Endothelial cell of umbilical vein (primary cell): ENCODE measurements at regions not wholly inside any gene's neighbourhood (a gene's known extent, or its start where the extent isn't known, plus 50 kb on each side); places are given as distances from the start of the nearest gene placed in this dataset.

Experiments used
- BruUV-seq: library from RNA; stranded (reverse); fragments of 400-500 nt; replicated peaks from 2 replicates; lab custom pipeline; 2021; lab: Mats Ljungman, UMichigan
- CTCF ChIA-PET: fragments of 300-600, 350-600 bp; sonication (Branson Sonifier 250); formaldehyde crosslinking; loops from one replicate; lab custom pipeline; 2021; ENCODE audit warnings: antibody characterized with exemption, inconsistent platforms; lab: Charles Lee
- POLR2A ChIA-PET: fragments of 300-600, 350-600 bp; sonication (Branson Sonifier 250); formaldehyde crosslinking; loops from one replicate; lab custom pipeline; 2021; ENCODE audit warnings: antibody characterized with exemption, inconsistent platforms; lab: Charles Lee
- DNase-seq: peaks from one replicate; pipeline ENCODE4 v3.0.0-alpha.2; 2011; ENCODE audit warnings: low read depth, low spot score
- FAIRE-seq: peaks from 2 replicates; lab custom pipeline; 2011; peaks lifted over from hg19 to GRCh38; lab: Jason Lieb, UNC
- H2AFZ ChIP-seq: 2 replicates; pipeline ENCODE4 v1.6.0; 2012; ENCODE audit warnings: low read depth, low read length, control low read depth, inconsistent platforms
- H3K27ac ChIP-seq: 2 replicates; pipeline ENCODE4 v1.5.1; 2011; ENCODE audit warnings: low read depth, mild to moderate bottlenecking, control low read depth, low read length, moderate library complexity; ENCODE audit not compliant: insufficient read depth
- H3K27me3 ChIP-seq, 2 experiments: 2 replicates each; pipeline versions ENCODE4 v1.6.0 to v1.6.1; 2011; ENCODE audit warnings: low read length in 2 of 2, mixed read lengths in 1 of 2; ENCODE audit not compliant: control insufficient read depth in 2 of 2, insufficient read depth in 2 of 2
- H3K36me3 ChIP-seq, 2 experiments: 2 replicates in 1 of 2; 3 replicates in 1 of 2; pipeline ENCODE4 v1.5.1; 2011; ENCODE audit warnings: low read length in 2 of 2, mild to moderate bottlenecking in 1 of 2, moderate library complexity in 1 of 2; ENCODE audit not compliant: control insufficient read depth in 2 of 2, insufficient read depth in 2 of 2; ENCODE audit errors: extremely low read depth in 1 of 2
- H3K4me1 ChIP-seq: 3 replicates; pipeline ENCODE4 v1.5.1; 2011; ENCODE audit warnings: mild to moderate bottlenecking, low read length; ENCODE audit not compliant: control insufficient read depth, insufficient read depth; ENCODE audit errors: extremely low read depth
- H3K4me2 ChIP-seq: 2 replicates; pipeline ENCODE4 v1.6.1; 2011; ENCODE audit warnings: low read length, control low read depth, mixed read lengths; ENCODE audit not compliant: insufficient read depth
- H3K4me3 ChIP-seq, 3 experiments: fragments of 200-600 bp in 1 of 3; sonication (generic), shearing (Covaris generic) in 1 of 3; replicated peaks in 1 of 3; 2 replicates each; pipeline ENCODE4 v1.5.1; 2011 to 2016; ENCODE audit warnings: control low read depth in 3 of 3, low read length in 3 of 3, mild to moderate bottlenecking in 2 of 3, inconsistent platforms in 1 of 3, low read depth in 1 of 3, moderate library complexity in 1 of 3; ENCODE audit not compliant: insufficient read depth in 1 of 3
- H3K79me2 ChIP-seq: 2 replicates; pipeline ENCODE4 v1.6.0; 2012; ENCODE audit warnings: low read length, inconsistent platforms; ENCODE audit not compliant: control insufficient read depth, insufficient read depth
- H3K9ac ChIP-seq: replicated peaks from 2 replicates; pipeline ENCODE3; 2011; ENCODE audit warnings: low read length, control low read depth; ENCODE audit not compliant: insufficient read depth; ENCODE audit errors: extremely low read depth
- H3K9me1 ChIP-seq: replicated peaks from 3 replicates; pipeline ENCODE4 v1.6.0; 2011; ENCODE audit warnings: mild to moderate bottlenecking, low read length; ENCODE audit not compliant: control insufficient read depth, insufficient read depth; ENCODE audit errors: extremely low read depth
- H3K9me3 ChIP-seq: replicated peaks from 2 replicates; pipeline ENCODE4 v1.5.1; 2012; ENCODE audit warnings: low read length, inconsistent platforms; ENCODE audit not compliant: control insufficient read depth, insufficient read depth
- H4K20me1 ChIP-seq: replicated peaks from 2 replicates; pipeline ENCODE3; 2011; ENCODE audit warnings: mild to moderate bottlenecking, low read length; ENCODE audit not compliant: control insufficient read depth, insufficient read depth; ENCODE audit errors: extremely low read depth
- CTCF ChIP-seq, 2 donors: IDR thresholded peaks; 1 replicate in 1 of 2; 2 replicates in 1 of 2; pipeline ENCODE4 v1.5.1; 2011; ENCODE audit warnings: low read length in 2 of 2, mild to moderate bottlenecking in 2 of 2, moderate library complexity in 2 of 2, control low read depth in 1 of 2, inconsistent platforms in 1 of 2, low read depth in 1 of 2; ENCODE audit not compliant: insufficient read depth in 1 of 2; ENCODE audit errors: extremely low read depth in 1 of 2
- EZH2 ChIP-seq: IDR thresholded peaks from 2 replicates; pipeline ENCODE4 v1.6.1; 2012; ENCODE audit warnings: borderline replicate concordance, low read depth, mild to moderate bottlenecking, moderate library complexity, low read length, inconsistent platforms; ENCODE audit not compliant: severe bottlenecking
- FOS ChIP-seq: IDR thresholded peaks from 2 replicates; pipeline ENCODE4 v1.6.1; 2011; ENCODE audit warnings: mild to moderate bottlenecking, low read length, moderate library complexity, borderline replicate concordance; ENCODE audit not compliant: insufficient read depth
- GATA2 ChIP-seq: IDR thresholded peaks from 2 replicates; pipeline ENCODE4 v1.7.0; 2011; ENCODE audit warnings: low read depth, mild to moderate bottlenecking, moderate library complexity, mixed read lengths, low read length; ENCODE audit not compliant: insufficient read length, insufficient read depth
- JUN ChIP-seq: IDR thresholded peaks from 2 replicates; pipeline ENCODE4 v1.6.1; 2011; ENCODE audit warnings: borderline replicate concordance, low read depth; ENCODE audit not compliant: insufficient read length, insufficient read depth
- MAX ChIP-seq: IDR thresholded peaks from 2 replicates; pipeline ENCODE4 v1.6.1; 2011; ENCODE audit not compliant: insufficient read depth, insufficient read length
- MYC ChIP-seq: IDR thresholded peaks from one replicate; pipeline ENCODE4 v1.6.1; 2011; ENCODE audit warnings: mild to moderate bottlenecking, low read depth, low read length
- POLR2A ChIP-seq: IDR thresholded peaks from 2 replicates; pipeline ENCODE4 v1.6.1; 2012; ENCODE audit warnings: low read depth, mild to moderate bottlenecking, control low read depth, low read length
- POLR2AphosphoS5 ChIP-seq: IDR thresholded peaks from 2 replicates; pipeline ENCODE4 v1.6.1; 2012; ENCODE audit warnings: low read depth, mild to moderate bottlenecking, control low read depth, low read length, moderate library complexity; ENCODE audit not compliant: insufficient read depth
- dilution Hi-C: fragments of 300-500 bp; cut with MboI; formaldehyde crosslinking; loops from one replicate; pipeline ENCODE4 v1.15.0; 2019; ENCODE audit warnings: low sequenced_read_pairs; ENCODE audit not compliant: extremely low pct_ligation_motif_present
- intact Hi-C: fragments of 100-400 bp; cut with micrococcal nuclease; formaldehyde crosslinking; loops from one replicate; pipeline ENCODE4 v1.10.0; 2022

GRCh38 chr2:107697385-107697784 is 129.3 kb upstream of the RGPD4 start:
- H3K4me2 ChIP-seq: no peak overlapping the region
- dilution Hi-C loops: no loop called here
- POLR2A ChIA-PET: no interaction called here
- no TSS peak for BruUV-seq
- FAIRE-seq (no peak), DNase-seq (no peak)
- no peaks in the 10 kb centered on the region for H3K36me3 ChIP-seq
- H4K20me1 ChIP-seq: no peaks in the 10 kb centered on the region
- intact Hi-C loops: no loop called here
- H3K4me1 ChIP-seq: no peaks in the 10 kb centered on the region
- H3K9me1 ChIP-seq: no peaks in the 10 kb centered on the region
- no peak overlapping the region for H3K4me3 ChIP-seq
- peaks cover 7% of the 10 kb centered on the region for H3K9me3 ChIP-seq
- TF ChIP-seq CTCF (IDR thresholded peaks at IDR 0.05; ENCODE audit: extremely low read depth in 1 of 2, insufficient read depth in 1 of 2, low read depth in 1 of 2, low read length in 2 of 2): no peak
- no peak overlapping the region for H2AFZ ChIP-seq
- no peak overlapping the region for H3K27ac ChIP-seq
- no peak overlapping the region for H3K9ac ChIP-seq
- no peaks in the 10 kb centered on the region for H3K79me2 ChIP-seq
- H3K27me3 ChIP-seq: no peaks in the 10 kb centered on the region
- CTCF ChIA-PET: no interaction called here

- dilution Hi-C loops: no loop called here
- no peaks in the 10 kb centered on the region for H4K20me1 ChIP-seq
- no peaks in the 10 kb centered on the region for H3K9me1 ChIP-seq
- H3K4me2 ChIP-seq: no peak overlapping the region
- no peaks in the 10 kb centered on the region for H3K4me1 ChIP-seq
- POLR2A ChIA-PET: no interaction called here
- no peak overlapping the region for H2AFZ ChIP-seq
- peaks cover 7% of the 10 kb centered on the region for H3K9me3 ChIP-seq
- no peaks in the 10 kb centered on the region for H3K36me3 ChIP-seq
- H3K79me2 ChIP-seq: no peaks in the 10 kb centered on the region
- BruUV-seq: no TSS peak
- CTCF ChIA-PET: no interaction called here
- H3K9ac ChIP-seq: no peak overlapping the region
- FAIRE-seq (no peak), DNase-seq (no peak)
- intact Hi-C loops: no loop called here
- TF ChIP-seq JUN (no peak), POLR2AphosphoS5 (no peak), MYC (no peak), POLR2A (no peak), EZH2 (no peak), GATA2 (no peak), CTCF (IDR thresholded peaks at IDR 0.05; ENCODE audit: extremely low read depth in 1 of 2, insufficient read depth in 1 of 2, low read depth in 1 of 2, low read length in 2 of 2) (no peak), MAX (no peak), FOS (no peak)
- no peak overlapping the region for H3K4me3 ChIP-seq
- no peaks in the 10 kb centered on the region for H3K27me3 ChIP-seq
- H3K27ac ChIP-seq: no peak overlapping the region
Measured at GRCh38 chr2:107698861-107699260, 127.8 kb upstream of the RGPD4 start.
